GM23338 (cell line): ENCODE measurements at regions not wholly inside any gene's neighbourhood (a gene's known extent, or its start where the extent isn't known, plus 50 kb on each side); places are given as distances from the start of the nearest gene placed in this dataset.

Experiments
- ATAC-seq: fragments of 200-7000 bp; cut with Tn5 transposase; 3 replicates; pipeline ENCODE4 v1.9.1; 2020
- DNase-seq: peaks from one replicate; pipeline ENCODE4 v3.0.0-alpha.2; 2015; ENCODE audit warnings: low spot score
- H2AFZ ChIP-seq: fragments of 200-600 bp; sonication (generic); 2 replicates; pipeline ENCODE4 v1.8.0; 2016; ENCODE audit warnings: antibody characterized with exemption, mild to moderate bottlenecking, moderate library complexity
- H3F3A ChIP-seq: fragments of 200-600 bp; sonication (generic); replicated peaks from 2 replicates; pipeline ENCODE4 v1.8.0; 2017; ENCODE audit warnings: antibody characterized with exemption, mixed run types, low read depth
- H3K27ac ChIP-seq: fragments of 200-600 bp; sonication (generic); 2 replicates; pipeline ENCODE4 v1.6.1; 2016; ENCODE audit warnings: low read depth
- H3K27me3 ChIP-seq: fragments of 200-600 bp; sonication (generic); 2 replicates; pipeline ENCODE4 v1.8.0; 2016; ENCODE audit warnings: mild to moderate bottlenecking, mixed run types, moderate library complexity; ENCODE audit not compliant: insufficient read depth
- H3K36me3 ChIP-seq: fragments of 200-600 bp; sonication (generic); 2 replicates; pipeline ENCODE4 v1.8.0; 2016; ENCODE audit warnings: mild to moderate bottlenecking; ENCODE audit not compliant: insufficient read depth
- H3K4me1 ChIP-seq: fragments of 200-600 bp; sonication (generic); 2 replicates; pipeline ENCODE4 v1.8.0; 2016; ENCODE audit warnings: mild to moderate bottlenecking, moderate library complexity; ENCODE audit not compliant: insufficient read depth
- H3K4me2 ChIP-seq: fragments of 200-600 bp; sonication (generic); 2 replicates; pipeline ENCODE4 v1.7.1; 2017; ENCODE audit warnings: mixed run types
- H3K4me3 ChIP-seq: fragments of 200-600 bp; sonication (generic); 2 replicates; pipeline ENCODE4 v1.6.1; 2016; ENCODE audit warnings: mixed run types
- H3K79me2 ChIP-seq: fragments of 200-600 bp; sonication (generic); replicated peaks from 2 replicates; pipeline ENCODE4 v1.8.0; 2017; ENCODE audit warnings: mild to moderate bottlenecking; ENCODE audit not compliant: insufficient read depth
- H3K9me2 ChIP-seq: fragments of 200-600 bp; sonication (generic); 2 replicates; pipeline ENCODE4 v1.8.0; 2017; ENCODE audit not compliant: insufficient read depth
- H4K20me1 ChIP-seq: fragments of 200-600 bp; sonication (generic); replicated peaks from 2 replicates; pipeline ENCODE4 v1.8.0; 2017; ENCODE audit warnings: mild to moderate bottlenecking; ENCODE audit not compliant: insufficient read depth
- H3K27ac Mint-ChIP-seq: 2 replicates; pipeline ENCODE4 v1.8.0; 2020; ENCODE audit warnings: inconsistent platforms, mild to moderate bottlenecking, moderate library complexity, mixed read lengths
- H3K27me3 Mint-ChIP-seq: 3 replicates; pipeline ENCODE4 v1.8.0; 2022; ENCODE audit warnings: low read depth, mild to moderate bottlenecking, moderate library complexity, mixed read lengths, inconsistent platforms; ENCODE audit not compliant: insufficient read depth, poor library complexity
- H3K36me3 Mint-ChIP-seq: 3 replicates; pipeline ENCODE4 v1.8.0; 2021; ENCODE audit warnings: low read depth, mild to moderate bottlenecking, inconsistent platforms, moderate library complexity, mixed read lengths
- H3K4me1 Mint-ChIP-seq: 3 replicates; pipeline ENCODE4 v1.8.0; 2020; ENCODE audit warnings: mild to moderate bottlenecking, inconsistent platforms, mixed read lengths
- H3K4me3 Mint-ChIP-seq: 3 replicates; pipeline ENCODE4 v1.8.0; 2021; ENCODE audit warnings: moderate library complexity, mild to moderate bottlenecking, inconsistent platforms, mixed read lengths
- H3K9me3 Mint-ChIP-seq: 3 replicates; pipeline ENCODE4 v1.8.0; 2020; ENCODE audit warnings: moderate library complexity, mild to moderate bottlenecking, inconsistent platforms, mixed read lengths
- CREB1 ChIP-seq: fragments of 250-450 bp; sonication (Bioruptor Pico); IDR thresholded peaks from 2 replicates; pipeline ENCODE4 v1.5.0; 2020; ENCODE audit warnings: low read depth, mild to moderate bottlenecking, moderate library complexity
- EZH2 ChIP-seq: fragments of 200-600 bp; sonication (generic); IDR thresholded peaks from one replicate; pipeline ENCODE4 v1.8.0; 2017; ENCODE audit warnings: antibody characterized with exemption, mild to moderate bottlenecking, low read depth; ENCODE audit not compliant: unreplicated experiment
- EZH2phosphoT487 ChIP-seq: fragments of 200-600 bp; sonication (generic); IDR thresholded peaks from one replicate; pipeline ENCODE4 v1.8.1; 2018; ENCODE audit warnings: antibody characterized with exemption; ENCODE audit not compliant: unreplicated experiment
- JUNB ChIP-seq: IDR thresholded peaks from one replicate; pipeline ENCODE4 v1.6.1; 2016; ENCODE audit warnings: antibody characterized with exemption; ENCODE audit not compliant: unreplicated experiment
- NANOG ChIP-seq: IDR thresholded peaks from 2 replicates; pipeline ENCODE4 v1.6.1; 2016; ENCODE audit warnings: antibody characterized with exemption, borderline replicate concordance
- POLR2AphosphoS5 ChIP-seq: IDR thresholded peaks from 2 replicates; pipeline ENCODE4 v1.6.1; 2016; ENCODE audit warnings: antibody characterized with exemption, low read depth
- STAT1 ChIP-seq: IDR thresholded peaks from one replicate; pipeline ENCODE4 v1.6.1; 2016; ENCODE audit warnings: antibody characterized with exemption; ENCODE audit not compliant: unreplicated experiment
- ZNF114 ChIP-seq: fragments of 250-450 bp; sonication (Bioruptor Pico); IDR thresholded peaks from 2 replicates; pipeline ENCODE4 v1.5.0; 2020; ENCODE audit warnings: mild to moderate bottlenecking, moderate library complexity
- ZNF331 ChIP-seq: fragments of 250-450 bp; sonication (Bioruptor Pico); IDR thresholded peaks from 2 replicates; pipeline ENCODE4 v1.5.0; 2020; ENCODE audit warnings: low read depth, mild to moderate bottlenecking, moderate library complexity
- TF ChIP-seq, protein P1 (sequence below): IDR thresholded peaks from one replicate; pipeline ENCODE4 v1.6.1; 2018; ENCODE audit warnings: antibody characterized with exemption; ENCODE audit not compliant: unreplicated experiment
- TF ChIP-seq, protein P2 (sequence below), 2 experiments: fragments of 200-600 bp in 1 of 2; sonication (generic) in 1 of 2; conservative IDR thresholded peaks; 2 replicates each; pipeline versions ENCODE4 v1.5.1 to v1.6.1; 2016 to 2017; ENCODE audit warnings: antibody characterized with exemption in 2 of 2, low read depth in 2 of 2, mild to moderate bottlenecking in 2 of 2, moderate library complexity in 1 of 2
- TF ChIP-seq, protein P3 (sequence below): fragments of 250-450 bp; sonication (Bioruptor Pico); IDR thresholded peaks from 2 replicates; pipeline ENCODE4 v1.5.0; 2020; ENCODE audit warnings: mild to moderate bottlenecking, moderate library complexity
- TF ChIP-seq, protein P4 (sequence below): IDR thresholded peaks from 2 replicates; pipeline ENCODE4 v1.6.1; 2016; ENCODE audit warnings: antibody characterized with exemption

DNA sequence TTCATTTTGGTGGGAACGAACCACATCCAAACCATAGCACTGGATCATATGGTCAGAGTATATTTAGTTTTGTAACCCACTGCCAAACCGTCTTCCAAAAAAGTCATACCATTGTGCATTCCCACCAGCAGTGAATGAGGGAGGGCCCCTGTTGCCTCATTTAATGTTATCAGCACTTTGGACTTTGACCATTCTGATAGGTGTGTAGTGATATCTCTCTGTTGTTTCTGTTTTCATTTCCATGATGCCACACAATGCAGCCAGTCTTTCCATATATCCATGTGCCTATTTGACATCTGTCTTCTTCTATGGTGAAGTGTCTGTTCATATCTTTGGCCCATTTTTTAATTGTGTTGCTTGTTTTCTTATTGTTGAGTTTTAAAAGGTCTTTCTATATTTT, 105.0 kb upstream of the PPP2R2D start:
- H3K4me3 Mint-ChIP-seq = no peak overlapping the region
- TF ChIP-seq NANOG (no peak), EZH2 (no peak), POLR2AphosphoS5 (no peak), CREB1 (no peak), STAT1 (no peak), ZNF331 (no peak), ZNF114 (CRISPR knock-in tag) (no peak), JUNB (no peak), EZH2phosphoT487 (no peak)
- TF ChIP-seq, protein P1, sequence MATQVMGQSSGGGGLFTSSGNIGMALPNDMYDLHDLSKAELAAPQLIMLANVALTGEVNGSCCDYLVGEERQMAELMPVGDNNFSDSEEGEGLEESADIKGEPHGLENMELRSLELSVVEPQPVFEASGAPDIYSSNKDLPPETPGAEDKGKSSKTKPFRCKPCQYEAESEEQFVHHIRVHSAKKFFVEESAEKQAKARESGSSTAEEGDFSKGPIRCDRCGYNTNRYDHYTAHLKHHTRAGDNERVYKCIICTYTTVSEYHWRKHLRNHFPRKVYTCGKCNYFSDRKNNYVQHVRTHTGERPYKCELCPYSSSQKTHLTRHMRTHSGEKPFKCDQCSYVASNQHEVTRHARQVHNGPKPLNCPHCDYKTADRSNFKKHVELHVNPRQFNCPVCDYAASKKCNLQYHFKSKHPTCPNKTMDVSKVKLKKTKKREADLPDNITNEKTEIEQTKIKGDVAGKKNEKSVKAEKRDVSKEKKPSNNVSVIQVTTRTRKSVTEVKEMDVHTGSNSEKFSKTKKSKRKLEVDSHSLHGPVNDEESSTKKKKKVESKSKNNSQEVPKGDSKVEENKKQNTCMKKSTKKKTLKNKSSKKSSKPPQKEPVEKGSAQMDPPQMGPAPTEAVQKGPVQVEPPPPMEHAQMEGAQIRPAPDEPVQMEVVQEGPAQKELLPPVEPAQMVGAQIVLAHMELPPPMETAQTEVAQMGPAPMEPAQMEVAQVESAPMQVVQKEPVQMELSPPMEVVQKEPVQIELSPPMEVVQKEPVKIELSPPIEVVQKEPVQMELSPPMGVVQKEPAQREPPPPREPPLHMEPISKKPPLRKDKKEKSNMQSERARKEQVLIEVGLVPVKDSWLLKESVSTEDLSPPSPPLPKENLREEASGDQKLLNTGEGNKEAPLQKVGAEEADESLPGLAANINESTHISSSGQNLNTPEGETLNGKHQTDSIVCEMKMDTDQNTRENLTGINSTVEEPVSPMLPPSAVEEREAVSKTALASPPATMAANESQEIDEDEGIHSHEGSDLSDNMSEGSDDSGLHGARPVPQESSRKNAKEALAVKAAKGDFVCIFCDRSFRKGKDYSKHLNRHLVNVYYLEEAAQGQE = no peak
- TF ChIP-seq, protein P2, sequence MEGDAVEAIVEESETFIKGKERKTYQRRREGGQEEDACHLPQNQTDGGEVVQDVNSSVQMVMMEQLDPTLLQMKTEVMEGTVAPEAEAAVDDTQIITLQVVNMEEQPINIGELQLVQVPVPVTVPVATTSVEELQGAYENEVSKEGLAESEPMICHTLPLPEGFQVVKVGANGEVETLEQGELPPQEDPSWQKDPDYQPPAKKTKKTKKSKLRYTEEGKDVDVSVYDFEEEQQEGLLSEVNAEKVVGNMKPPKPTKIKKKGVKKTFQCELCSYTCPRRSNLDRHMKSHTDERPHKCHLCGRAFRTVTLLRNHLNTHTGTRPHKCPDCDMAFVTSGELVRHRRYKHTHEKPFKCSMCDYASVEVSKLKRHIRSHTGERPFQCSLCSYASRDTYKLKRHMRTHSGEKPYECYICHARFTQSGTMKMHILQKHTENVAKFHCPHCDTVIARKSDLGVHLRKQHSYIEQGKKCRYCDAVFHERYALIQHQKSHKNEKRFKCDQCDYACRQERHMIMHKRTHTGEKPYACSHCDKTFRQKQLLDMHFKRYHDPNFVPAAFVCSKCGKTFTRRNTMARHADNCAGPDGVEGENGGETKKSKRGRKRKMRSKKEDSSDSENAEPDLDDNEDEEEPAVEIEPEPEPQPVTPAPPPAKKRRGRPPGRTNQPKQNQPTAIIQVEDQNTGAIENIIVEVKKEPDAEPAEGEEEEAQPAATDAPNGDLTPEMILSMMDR (conservative IDR thresholded peaks at IDR 0.05; ENCODE audit: low read depth in 2 of 2) = no peak
- TF ChIP-seq, protein P3, sequence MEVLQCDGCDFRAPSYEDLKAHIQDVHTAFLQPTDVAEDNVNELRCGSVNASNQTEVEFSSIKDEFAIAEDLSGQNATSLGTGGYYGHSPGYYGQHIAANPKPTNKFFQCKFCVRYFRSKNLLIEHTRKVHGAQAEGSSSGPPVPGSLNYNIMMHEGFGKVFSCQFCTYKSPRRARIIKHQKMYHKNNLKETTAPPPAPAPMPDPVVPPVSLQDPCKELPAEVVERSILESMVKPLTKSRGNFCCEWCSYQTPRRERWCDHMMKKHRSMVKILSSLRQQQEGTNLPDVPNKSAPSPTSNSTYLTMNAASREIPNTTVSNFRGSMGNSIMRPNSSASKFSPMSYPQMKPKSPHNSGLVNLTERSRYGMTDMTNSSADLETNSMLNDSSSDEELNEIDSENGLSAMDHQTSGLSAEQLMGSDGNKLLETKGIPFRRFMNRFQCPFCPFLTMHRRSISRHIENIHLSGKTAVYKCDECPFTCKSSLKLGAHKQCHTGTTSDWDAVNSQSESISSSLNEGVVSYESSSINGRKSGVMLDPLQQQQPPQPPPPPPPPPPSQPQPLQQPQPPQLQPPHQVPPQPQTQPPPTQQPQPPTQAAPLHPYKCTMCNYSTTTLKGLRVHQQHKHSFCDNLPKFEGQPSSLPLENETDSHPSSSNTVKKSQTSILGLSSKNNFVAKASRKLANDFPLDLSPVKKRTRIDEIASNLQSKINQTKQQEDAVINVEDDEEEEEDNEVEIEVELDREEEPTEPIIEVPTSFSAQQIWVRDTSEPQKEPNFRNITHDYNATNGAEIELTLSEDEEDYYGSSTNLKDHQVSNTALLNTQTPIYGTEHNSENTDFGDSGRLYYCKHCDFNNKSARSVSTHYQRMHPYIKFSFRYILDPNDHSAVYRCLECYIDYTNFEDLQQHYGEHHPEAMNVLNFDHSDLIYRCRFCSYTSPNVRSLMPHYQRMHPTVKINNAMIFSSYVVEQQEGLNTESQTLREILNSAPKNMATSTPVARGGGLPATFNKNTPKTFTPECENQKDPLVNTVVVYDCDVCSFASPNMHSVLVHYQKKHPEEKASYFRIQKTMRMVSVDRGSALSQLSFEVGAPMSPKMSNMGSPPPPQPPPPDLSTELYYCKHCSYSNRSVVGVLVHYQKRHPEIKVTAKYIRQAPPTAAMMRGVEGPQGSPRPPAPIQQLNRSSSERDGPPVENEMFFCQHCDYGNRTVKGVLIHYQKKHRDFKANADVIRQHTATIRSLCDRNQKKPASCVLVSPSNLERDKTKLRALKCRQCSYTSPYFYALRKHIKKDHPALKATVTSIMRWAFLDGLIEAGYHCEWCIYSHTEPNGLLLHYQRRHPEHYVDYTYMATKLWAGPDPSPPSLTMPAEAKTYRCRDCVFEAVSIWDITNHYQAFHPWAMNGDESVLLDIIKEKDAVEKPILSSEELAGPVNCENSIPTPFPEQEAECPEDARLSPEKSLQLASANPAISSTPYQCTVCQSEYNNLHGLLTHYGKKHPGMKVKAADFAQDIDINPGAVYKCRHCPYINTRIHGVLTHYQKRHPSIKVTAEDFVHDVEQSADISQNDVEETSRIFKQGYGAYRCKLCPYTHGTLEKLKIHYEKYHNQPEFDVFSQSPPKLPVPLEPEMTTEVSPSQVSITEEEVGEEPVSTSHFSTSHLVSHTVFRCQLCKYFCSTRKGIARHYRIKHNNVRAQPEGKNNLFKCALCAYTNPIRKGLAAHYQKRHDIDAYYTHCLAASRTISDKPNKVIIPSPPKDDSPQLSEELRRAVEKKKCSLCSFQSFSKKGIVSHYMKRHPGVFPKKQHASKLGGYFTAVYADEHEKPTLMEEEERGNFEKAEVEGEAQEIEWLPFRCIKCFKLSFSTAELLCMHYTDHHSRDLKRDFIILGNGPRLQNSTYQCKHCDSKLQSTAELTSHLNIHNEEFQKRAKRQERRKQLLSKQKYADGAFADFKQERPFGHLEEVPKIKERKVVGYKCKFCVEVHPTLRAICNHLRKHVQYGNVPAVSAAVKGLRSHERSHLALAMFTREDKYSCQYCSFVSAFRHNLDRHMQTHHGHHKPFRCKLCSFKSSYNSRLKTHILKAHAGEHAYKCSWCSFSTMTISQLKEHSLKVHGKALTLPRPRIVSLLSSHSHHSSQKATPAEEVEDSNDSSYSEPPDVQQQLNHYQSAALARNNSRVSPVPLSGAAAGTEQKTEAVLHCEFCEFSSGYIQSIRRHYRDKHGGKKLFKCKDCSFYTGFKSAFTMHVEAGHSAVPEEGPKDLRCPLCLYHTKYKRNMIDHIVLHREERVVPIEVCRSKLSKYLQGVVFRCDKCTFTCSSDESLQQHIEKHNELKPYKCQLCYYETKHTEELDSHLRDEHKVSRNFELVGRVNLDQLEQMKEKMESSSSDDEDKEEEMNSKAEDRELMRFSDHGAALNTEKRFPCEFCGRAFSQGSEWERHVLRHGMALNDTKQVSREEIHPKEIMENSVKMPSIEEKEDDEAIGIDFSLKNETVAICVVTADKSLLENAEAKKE (CRISPR knock-in tag) = no peak
- TF ChIP-seq, protein P4, sequence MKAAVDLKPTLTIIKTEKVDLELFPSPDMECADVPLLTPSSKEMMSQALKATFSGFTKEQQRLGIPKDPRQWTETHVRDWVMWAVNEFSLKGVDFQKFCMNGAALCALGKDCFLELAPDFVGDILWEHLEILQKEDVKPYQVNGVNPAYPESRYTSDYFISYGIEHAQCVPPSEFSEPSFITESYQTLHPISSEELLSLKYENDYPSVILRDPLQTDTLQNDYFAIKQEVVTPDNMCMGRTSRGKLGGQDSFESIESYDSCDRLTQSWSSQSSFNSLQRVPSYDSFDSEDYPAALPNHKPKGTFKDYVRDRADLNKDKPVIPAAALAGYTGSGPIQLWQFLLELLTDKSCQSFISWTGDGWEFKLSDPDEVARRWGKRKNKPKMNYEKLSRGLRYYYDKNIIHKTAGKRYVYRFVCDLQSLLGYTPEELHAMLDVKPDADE = no peak
- Histone ChIP-seq H3K9me2 (no peaks in the 10 kb centered on the region), H3K4me2 (no peak overlapping the region), H3K79me2 (no peaks in the 10 kb centered on the region), H3K4me1 (no peaks in the 10 kb centered on the region), H3K4me3 (no peak overlapping the region), H3K27ac (no peak overlapping the region), H3K36me3 (no peaks in the 10 kb centered on the region), H4K20me1 (no peaks in the 10 kb centered on the region), H3K27me3 (no peaks in the 10 kb centered on the region), H3F3A (no peaks in the 10 kb centered on the region), H2AFZ (no peak overlapping the region)
- H3K27ac Mint-ChIP-seq = no peak overlapping the region
- peaks cover 3% of the 10 kb centered on the region for H3K27me3 Mint-ChIP-seq
- H3K4me1 Mint-ChIP-seq = no peaks in the 10 kb centered on the region
- no peak for ATAC-seq
- H3K9me3 Mint-ChIP-seq = peaks cover 42% of the 10 kb centered on the region
- no peak for DNase-seq
- peaks cover 6% of the 10 kb centered on the region; the same call in 2 of the 3 replicates for H3K36me3 Mint-ChIP-seq
